Esophagus squamous epithelium (tissue), 5 donors: ENCODE measurements at regions not wholly inside any gene's neighbourhood (a gene's known extent, or its start where the extent isn't known, plus 50 kb on each side); places are given as distances from the start of the nearest gene placed in this dataset.

ENCODE experiments used
- DNase-seq: peaks from one replicate; lab custom pipeline; 2025; lab: John Stamatoyannopoulos, UW
- H3K27ac ChIP-seq, 4 donors: fragments of 200-600 bp; sonication (generic); one replicate each; pipeline ENCODE4 v1.5.1; 2016 to 2019; ENCODE audit warnings: mild to moderate bottlenecking in 1 of 4
- H3K27me3 ChIP-seq, 4 donors: fragments of 200-600 bp; sonication (generic); 1 replicate in 3 of 4; 2 replicates in 1 of 4; pipeline versions ENCODE4 v1.5.1 to v1.6.0; 2017 to 2021; ENCODE audit warnings: antibody characterized with exemption in 1 of 4
- H3K36me3 ChIP-seq, 3 donors: fragments of 200-600 bp; sonication (generic); one replicate each; pipeline ENCODE4 v1.5.1; 2016 to 2019
- H3K4me1 ChIP-seq, 3 donors: fragments of 200-600 bp; sonication (generic); one replicate each; pipeline ENCODE4 v1.5.1; 2017 to 2019
- H3K4me3 ChIP-seq, 4 donors: fragments of 200-600 bp; sonication (generic); 1 replicate in 3 of 4; 2 replicates in 1 of 4; pipeline ENCODE4 v1.5.1; 2016 to 2019; ENCODE audit warnings: mild to moderate bottlenecking in 2 of 4, moderate library complexity in 1 of 4
- H3K9me3 ChIP-seq, 3 donors: fragments of 200-600 bp; sonication (generic); one replicate each; pipeline ENCODE4 v1.5.1; 2016 to 2019
- POLR2A ChIP-seq, 4 donors: fragments of 450-650 bp; IDR thresholded peaks; one replicate each; pipeline ENCODE4 v1.6.1; 2017; ENCODE audit warnings: antibody characterized with exemption in 4 of 4, mild to moderate bottlenecking in 4 of 4, moderate library complexity in 3 of 4
- WGBS, 2 donors: methylation state at CpG; one replicate each; pipeline ENCODE4 v1.1.5; 2018; 5-methylcytosine and 5-hydroxymethylcytosine counted together
- intact Hi-C: fragments of 100-400 bp; cut with DNase I; formaldehyde crosslinking; loops from one replicate; pipeline ENCODE4 v1.15.0; 2022
- TF ChIP-seq, protein P1 (sequence below), 6 experiments: fragments of 450-650 bp in 4 of 6; fragments of 200-600 bp in 2 of 6; sonication (generic) in 2 of 6; IDR thresholded peaks; one replicate each; pipeline ENCODE4 v1.5.1; 2016 to 2019; ENCODE audit warnings: antibody characterized with exemption in 6 of 6, mild to moderate bottlenecking in 4 of 6, moderate library complexity in 4 of 6
- donor health status: DM: yes; HTN: yes; CAD: no.

DNA sequence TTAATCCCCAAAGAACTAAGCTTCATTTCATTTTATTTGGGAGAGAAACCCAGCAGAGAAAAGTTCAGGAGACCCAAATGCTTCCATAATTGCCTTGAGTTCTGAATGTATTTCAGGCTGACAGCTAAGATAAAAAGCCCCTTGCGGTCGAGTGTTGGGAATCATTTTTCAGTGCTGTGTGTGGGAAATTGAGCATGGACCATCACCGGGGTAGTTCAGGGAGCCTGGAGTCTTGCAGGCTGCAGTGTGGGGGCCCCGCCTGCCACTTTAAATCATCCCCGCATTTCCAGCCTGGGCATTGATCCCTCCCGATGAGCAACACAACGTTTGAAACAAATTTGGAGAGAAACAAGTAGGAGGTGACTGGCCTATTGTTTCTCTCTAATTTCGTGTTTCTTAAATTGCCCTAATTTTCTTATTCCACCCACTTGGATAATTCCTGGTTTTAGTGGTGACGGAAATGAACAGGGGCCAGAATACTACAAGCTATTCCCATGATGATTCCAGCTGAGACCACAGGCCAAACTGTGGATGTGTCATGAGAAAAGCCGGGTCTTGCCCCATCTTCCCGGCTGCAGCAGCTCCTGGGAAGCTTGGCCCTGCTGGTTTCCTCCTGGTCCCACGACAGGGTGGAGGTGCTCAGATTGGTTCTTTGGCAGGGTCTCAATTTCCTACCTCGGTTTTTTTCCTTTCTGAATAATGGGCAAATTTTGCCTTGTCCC, 75.1 kb downstream of the FOXL1 start:
- no peaks in the 10 kb centered on the region for H3K4me1 ChIP-seq
- DNase-seq, result no peak
- no peak overlapping the region for H3K4me3 ChIP-seq
- peaks cover 0 to 52% (median 0%) of the 10 kb centered on the region in 4 donors for H3K27me3 ChIP-seq
- intact Hi-C loops, result no loop called here
- H3K9me3 ChIP-seq, result no peaks in the 10 kb centered on the region
- 65 to 77% methylated on average over 13 of the region's 13 CpGs for WGBS, 2 donors
- H3K36me3 ChIP-seq, result no peaks in the 10 kb centered on the region
- H3K27ac ChIP-seq, result no peak overlapping the region
- no peak for TF ChIP-seq POLR2A (IDR thresholded peaks at IDR 0.05)
- TF ChIP-seq, protein P1, sequence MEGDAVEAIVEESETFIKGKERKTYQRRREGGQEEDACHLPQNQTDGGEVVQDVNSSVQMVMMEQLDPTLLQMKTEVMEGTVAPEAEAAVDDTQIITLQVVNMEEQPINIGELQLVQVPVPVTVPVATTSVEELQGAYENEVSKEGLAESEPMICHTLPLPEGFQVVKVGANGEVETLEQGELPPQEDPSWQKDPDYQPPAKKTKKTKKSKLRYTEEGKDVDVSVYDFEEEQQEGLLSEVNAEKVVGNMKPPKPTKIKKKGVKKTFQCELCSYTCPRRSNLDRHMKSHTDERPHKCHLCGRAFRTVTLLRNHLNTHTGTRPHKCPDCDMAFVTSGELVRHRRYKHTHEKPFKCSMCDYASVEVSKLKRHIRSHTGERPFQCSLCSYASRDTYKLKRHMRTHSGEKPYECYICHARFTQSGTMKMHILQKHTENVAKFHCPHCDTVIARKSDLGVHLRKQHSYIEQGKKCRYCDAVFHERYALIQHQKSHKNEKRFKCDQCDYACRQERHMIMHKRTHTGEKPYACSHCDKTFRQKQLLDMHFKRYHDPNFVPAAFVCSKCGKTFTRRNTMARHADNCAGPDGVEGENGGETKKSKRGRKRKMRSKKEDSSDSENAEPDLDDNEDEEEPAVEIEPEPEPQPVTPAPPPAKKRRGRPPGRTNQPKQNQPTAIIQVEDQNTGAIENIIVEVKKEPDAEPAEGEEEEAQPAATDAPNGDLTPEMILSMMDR (IDR thresholded peaks at IDR 0.05), result no peak

DNA sequence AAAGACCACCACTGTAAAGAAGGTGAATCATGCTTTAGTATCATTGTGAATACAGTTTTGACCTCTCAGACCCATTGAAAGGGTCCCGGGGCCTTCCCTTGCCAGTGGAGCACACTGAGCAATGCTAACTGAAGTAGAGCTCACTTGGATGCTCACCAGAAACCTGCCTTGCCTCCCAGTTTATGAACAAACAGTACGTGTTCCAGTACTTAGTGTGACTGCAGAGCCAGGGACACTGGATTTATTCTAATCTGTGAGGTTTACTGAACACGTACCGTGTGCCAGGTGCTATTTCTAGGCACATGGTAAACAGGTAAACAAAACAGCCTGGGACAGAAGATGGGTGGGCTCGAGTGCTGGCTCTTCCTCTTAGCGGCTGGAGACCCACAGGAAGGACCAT, 79.6 kb downstream of the FOXL1 start:
- no peak for DNase-seq
- H3K4me3 ChIP-seq, result no peak overlapping the region
- 55 to 63% methylated on average over 5 to 6 of the region's 6 CpGs for WGBS, 2 donors
- TF ChIP-seq, protein P1 (IDR thresholded peaks at IDR 0.05), result no peak
- TF ChIP-seq POLR2A (IDR thresholded peaks at IDR 0.05), result no peak
- no peaks in the 10 kb centered on the region for H3K4me1 ChIP-seq
- H3K36me3 ChIP-seq, result no peaks in the 10 kb centered on the region
- H3K27me3 ChIP-seq, result peaks cover 0 to 72% (median 0%) of the 10 kb centered on the region in 4 donors
- intact Hi-C loops, result no loop called here
- no peak overlapping the region for H3K27ac ChIP-seq
- no peaks in the 10 kb centered on the region for H3K9me3 ChIP-seq

DNA sequence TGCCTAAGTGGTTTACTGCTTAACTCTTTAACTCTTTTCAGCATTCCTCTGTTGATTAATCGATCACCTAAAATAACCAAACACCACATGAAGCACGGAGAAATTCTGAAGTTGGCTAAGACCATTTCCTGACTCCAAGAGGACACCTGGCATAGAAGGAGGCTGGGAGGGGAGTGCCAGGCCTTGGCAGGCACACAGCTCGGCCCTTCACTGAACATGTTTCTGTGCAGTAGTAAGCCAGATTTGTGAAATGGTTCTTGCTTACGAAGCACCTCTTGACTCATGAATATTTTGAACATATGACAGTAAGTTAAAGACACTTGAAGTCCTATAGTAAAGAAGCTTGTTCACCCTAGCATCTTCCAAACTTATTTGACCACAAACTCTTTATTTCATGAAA, 82.3 kb downstream of the FOXL1 start:
- Histone ChIP-seq H3K27ac (no peak overlapping the region), H3K4me3 (no peak overlapping the region), H3K4me1 (peaks cover 0 to 21% (median 20%) of the 10 kb centered on the region in 3 donors), H3K36me3 (no peaks in the 10 kb centered on the region), H3K27me3 (peaks cover 0 to 68% (median 0%) of the 10 kb centered on the region in 4 donors), H3K9me3 (no peaks in the 10 kb centered on the region)
- no peak for DNase-seq
- TF ChIP-seq, protein P1 (IDR thresholded peaks at IDR 0.05), result no peak
- no peak for TF ChIP-seq POLR2A (IDR thresholded peaks at IDR 0.05)
- 77 to 88% methylated on average over 4 of the region's 4 CpGs for WGBS, 2 donors
- intact Hi-C loops, result no loop called here

DNA sequence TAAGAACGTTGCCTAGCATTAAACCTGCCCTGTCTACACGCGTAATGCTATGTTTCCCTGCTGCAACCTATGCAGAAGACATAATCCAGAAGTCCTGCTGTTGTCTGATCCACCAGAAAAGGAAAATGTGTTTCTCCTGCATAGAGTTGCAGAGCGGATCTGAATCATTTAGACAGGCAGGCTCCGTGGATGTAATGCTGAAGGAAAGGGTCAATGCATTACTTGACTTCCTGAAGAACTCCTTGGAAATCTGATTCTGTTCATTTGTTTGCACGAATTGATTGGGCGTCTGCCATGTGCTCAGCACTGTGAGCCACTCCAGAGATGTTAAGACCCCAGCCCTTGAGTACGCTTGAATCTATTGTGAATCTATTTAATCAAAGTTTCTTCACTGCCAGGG, 83.4 kb downstream of the FOXL1 start:
- no peak for DNase-seq

DNA sequence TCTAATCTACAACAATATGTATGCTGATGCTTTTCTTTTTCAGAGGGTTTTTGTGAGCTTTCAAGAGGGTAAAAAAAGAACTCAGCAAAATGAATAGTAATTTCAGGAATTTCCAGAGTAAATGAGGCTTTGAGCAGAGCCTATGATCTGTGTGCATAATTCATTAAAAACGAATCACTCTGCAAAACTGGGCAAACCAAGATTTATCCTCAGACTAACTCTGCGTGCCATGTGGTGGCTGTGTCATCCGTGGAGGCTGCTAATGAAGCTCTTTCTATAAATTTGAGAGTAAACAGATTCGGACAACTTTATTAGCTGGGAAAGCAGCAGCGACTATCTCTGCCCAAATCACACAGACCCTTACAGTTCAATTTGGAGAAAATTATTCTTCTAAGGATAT, 83.8 kb downstream of the FOXL1 start:
- no peaks in the 10 kb centered on the region for H3K9me3 ChIP-seq
- no peak for DNase-seq
- no peaks in the 10 kb centered on the region for H3K36me3 ChIP-seq
- peaks cover 0 to 23% (median 20%) of the 10 kb centered on the region in 3 donors for H3K4me1 ChIP-seq
- TF ChIP-seq, protein P1 (IDR thresholded peaks at IDR 0.05), result no peak
- no peak for TF ChIP-seq POLR2A (IDR thresholded peaks at IDR 0.05)
- H3K4me3 ChIP-seq, result no peak overlapping the region
- intact Hi-C loops, result no loop called here
- 43 to 45% methylated on average over 5 of the region's 5 CpGs for WGBS, 2 donors
- H3K27ac ChIP-seq, result no peak overlapping the region
- peaks cover 0 to 76% (median 0%) of the 10 kb centered on the region in 4 donors for H3K27me3 ChIP-seq

More for the DNA sequence above, 83.4 kb downstream of the FOXL1 start:
- H3K36me3 ChIP-seq, result no peaks in the 10 kb centered on the region
- WGBS, 2 donors, result 52 to 57% methylated on average over 8 of the region's 8 CpGs
- no peaks in the 10 kb centered on the region for H3K9me3 ChIP-seq
- TF ChIP-seq, protein P1 (IDR thresholded peaks at IDR 0.05), result no peak
- no peak for TF ChIP-seq POLR2A (IDR thresholded peaks at IDR 0.05)
- no peak overlapping the region for H3K4me3 ChIP-seq
- intact Hi-C loops, result no loop called here
- H3K27ac ChIP-seq, result no peak overlapping the region
- peaks cover 0 to 71% (median 0%) of the 10 kb centered on the region in 4 donors for H3K27me3 ChIP-seq
- H3K4me1 ChIP-seq, result peaks cover 0 to 21% (median 20%) of the 10 kb centered on the region in 3 donors
